ENCODE measurements at regions not wholly inside any gene's neighbourhood (a gene's known extent, or its start where the extent isn't known, plus 50 kb on each side); places are given as distances from the start of the nearest gene placed in this dataset.
"Not testable (repeated sequence)": the region's sequence is repeated elsewhere in the genome, so short reads cannot be mapped to it uniquely, and the experiment has no call there.

GRCh38 chr15:45822968-45823367, 188.1 kb downstream of the SQOR start:
- H3K23ac ChIP-seq (ENCODE audit: low read depth, low read length); in situ Hi-C loops (cut with MboI; ENCODE audit: low sequenced_read_pairs); H3K36me3 ChIP-seq (ENCODE audit: control insufficient read depth, insufficient read depth, low read length); H4K5ac ChIP-seq (ENCODE audit: low read depth, low read length); H3K4ac ChIP-seq (ENCODE audit: low read depth, low read length); intact Hi-C loops (cut with micrococcal nuclease); H3K79me1 ChIP-seq (ENCODE audit: low read depth in 1 of 2, low read length in 2 of 2); H3K9me1 ChIP-seq (ENCODE audit: insufficient read depth, low read length); POLR2A ChIA-PET (ENCODE audit: unreplicated experiment); H3K27ac ChIP-seq (ENCODE audit: insufficient read depth, low read length); H2AK9ac ChIP-seq (replicated peaks; ENCODE audit: low read depth, low read length, poor library complexity); DNase-seq; H2BK15ac ChIP-seq (ENCODE audit: low read depth, low read length); H3K4me1 ChIP-seq (ENCODE audit: control insufficient read depth, insufficient read depth, low read length); H2AFZ ChIP-seq (replicated peaks; ENCODE audit: low read length, poor library complexity); H3K4me3 ChIP-seq (ENCODE audit: insufficient read depth, low read depth, low read length); H3K14ac ChIP-seq (replicated peaks; ENCODE audit: low read depth, low read length); H3K27me3 ChIP-seq (ENCODE audit: control insufficient read depth, insufficient read depth, low read length); CTCF ChIA-PET; H2BK5ac ChIP-seq (ENCODE audit: low read depth, low read length, poor library complexity, severe bottlenecking); H3K9ac ChIP-seq (ENCODE audit: low read depth, low read length); H4K8ac ChIP-seq (ENCODE audit: low read depth in 2 of 2, low read length in 2 of 2); H4K91ac ChIP-seq (ENCODE audit: insufficient read depth, low read depth, low read length); H3K18ac ChIP-seq (ENCODE audit: low read depth, low read length); H2AK5ac ChIP-seq (ENCODE audit: low read depth, low read length); H4K20me1 ChIP-seq (ENCODE audit: insufficient read depth, low read length); H3K4me2 ChIP-seq (ENCODE audit: low read depth, low read length); H2BK120ac ChIP-seq (ENCODE audit: low read depth, low read length); H3K56ac ChIP-seq (ENCODE audit: extremely low read depth, insufficient read depth, low read length); H2BK20ac ChIP-seq (ENCODE audit: low read depth, low read length); BruUV-seq (replicated peaks); H3K9me3 ChIP-seq (ENCODE audit: control insufficient read depth, insufficient read depth, low read length); ATAC-seq (ENCODE audit: low read depth); dilution Hi-C loops (cut with HindIII; ENCODE audit: low sequenced_read_pairs, unreplicated experiment): not testable (repeated sequence)
- WGBS, 2 experiments (ENCODE audit: extremely low coverage in 2 of 2, insufficient read length in 1 of 2): no CpG with 5 or more reads among the region's 4 CpGs

Measured in IMR-90 (cell line).